Skeletal muscle cell (primary cell): ENCODE measurements at regions not wholly inside any gene's neighbourhood (a gene's known extent, or its start where the extent isn't known, plus 50 kb on each side); places are given as distances from the start of the nearest gene placed in this dataset.
A peak's percentile ranks its signal among the peaks of the same experiment; 100 is the strongest.

Source experiments
- DNase-seq: peaks from one replicate; pipeline ENCODE4 v3.0.0-alpha.2; 2010; ENCODE audit warnings: low read depth
- H3K4me3 ChIP-seq: 2 replicates; pipeline ENCODE4 v1.5.1; 2011; ENCODE audit warnings: low read depth, mild to moderate bottlenecking, control low read depth, low read length, moderate library complexity

GRCh38 chr10:128528781-128529180 is 402.6 kb upstream of the MKI67 start:
- DNase-seq = no peak
- H3K4me3 ChIP-seq = no peak overlapping the region

GRCh38 chr10:128529225-128529624 is 403.0 kb upstream of the MKI67 start:
- DNase-seq = no peak
- H3K4me3 ChIP-seq = no peak overlapping the region

GRCh38 chr10:128530301-128530700 is 404.1 kb upstream of the MKI67 start:
- no peak overlapping the region for H3K4me3 ChIP-seq
- DNase-seq = no peak

GRCh38 chr10:128530946-128531345 is 404.7 kb upstream of the MKI67 start:
- no peak for DNase-seq
- H3K4me3 ChIP-seq = no peak overlapping the region

DNA sequence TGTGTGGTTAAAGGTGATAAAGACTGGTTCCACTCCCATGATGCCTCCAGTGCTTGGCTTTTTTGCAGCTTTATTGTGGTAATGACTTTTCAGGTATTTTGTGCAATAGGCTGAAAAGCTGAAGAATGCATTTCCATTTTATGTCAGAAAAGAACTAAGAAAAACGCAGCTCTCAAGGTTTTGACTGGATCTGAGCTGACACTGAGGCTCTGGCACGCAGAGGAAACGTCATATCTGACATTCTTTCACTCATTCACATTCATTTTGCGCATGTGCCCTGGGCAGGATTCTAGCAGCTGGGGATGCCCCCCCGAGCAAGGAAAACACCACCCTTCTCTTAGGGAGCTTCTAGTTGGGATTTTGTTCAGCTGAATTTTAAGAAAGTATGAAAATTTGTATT is 408.5 kb upstream of the MKI67 start:
- no peak overlapping the region for H3K4me3 ChIP-seq
- no peak for DNase-seq

- DNase-seq = no peak
- no peak overlapping the region for H3K4me3 ChIP-seq
Observed at GRCh38 chr10:128536259-128536658, 410.0 kb upstream of the MKI67 start.

DNA sequence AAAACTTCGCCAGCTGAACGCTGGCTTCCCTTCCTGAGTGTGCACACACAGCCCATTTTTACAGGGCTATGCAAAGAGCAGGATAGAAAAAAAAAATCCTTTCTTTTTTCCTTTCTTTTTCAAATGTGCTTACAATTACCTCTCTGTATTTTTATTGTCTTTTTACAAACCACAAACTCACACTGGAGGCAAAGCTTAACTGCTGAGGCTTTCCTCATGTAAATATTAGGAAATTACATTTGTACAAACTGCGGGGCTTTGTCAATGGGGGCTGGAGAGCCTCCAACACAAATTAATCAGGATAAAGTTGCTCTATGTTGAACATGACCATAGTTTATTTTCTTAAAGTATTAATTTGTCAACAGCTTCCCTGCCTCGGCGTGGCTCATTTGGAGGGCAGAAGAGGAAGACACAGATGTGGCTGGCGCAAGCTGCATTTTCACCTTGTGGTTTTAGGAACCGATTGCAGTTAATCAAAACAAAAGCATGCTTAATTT is 411.7 kb upstream of the MKI67 start:
- H3K4me3 ChIP-seq = no peak overlapping the region
- no peak for DNase-seq

GRCh38 chr10:128538671-128539070 is 412.4 kb upstream of the MKI67 start:
- H3K4me3 ChIP-seq = no peak overlapping the region
- DNase-seq = no peak

DNA sequence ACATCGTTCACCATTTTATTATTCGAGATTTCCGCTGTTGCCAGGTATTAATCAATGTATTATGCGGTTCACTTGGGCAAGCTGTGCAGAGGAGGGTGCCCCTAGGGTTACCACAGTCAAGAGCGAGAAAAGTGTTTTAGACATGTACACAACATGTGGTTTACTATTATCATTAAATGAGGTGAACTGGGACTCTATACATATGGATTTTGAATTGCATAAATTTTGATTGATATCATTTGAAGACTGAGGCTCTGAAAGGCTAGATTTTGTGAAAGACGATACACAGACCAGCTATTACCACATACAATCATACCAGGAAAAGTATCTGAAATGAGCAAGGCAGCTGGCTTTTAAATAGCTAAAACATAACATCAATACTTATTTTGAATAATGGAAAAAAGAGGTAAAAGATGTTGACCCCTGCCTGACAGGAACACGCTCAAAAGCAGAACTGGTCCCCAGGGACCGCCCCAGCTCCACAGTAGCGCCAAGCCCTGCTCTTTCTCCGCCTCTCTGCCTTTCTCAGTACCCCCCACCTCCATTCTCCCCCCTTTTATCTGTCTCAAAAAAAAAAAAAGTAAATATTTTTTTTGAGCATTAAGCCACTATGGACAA is 413.4 kb upstream of the MKI67 start:
- DNase-seq = no peak
- no peak overlapping the region for H3K4me3 ChIP-seq

GRCh38 chr10:128540128-128540762 is 414.0 kb upstream of the MKI67 start:
- H3K4me3 ChIP-seq = no peak overlapping the region
- no peak for DNase-seq

- DNase-seq = no peak
- peak overlapping the region; percentile 33 for H3K4me3 ChIP-seq
Observed at GRCh38 chr10:128540781-128541761, 414.8 kb upstream of the MKI67 start.

GRCh38 chr10:128541926-128542475 is 415.8 kb upstream of the MKI67 start:
- no peak for DNase-seq

DNA sequence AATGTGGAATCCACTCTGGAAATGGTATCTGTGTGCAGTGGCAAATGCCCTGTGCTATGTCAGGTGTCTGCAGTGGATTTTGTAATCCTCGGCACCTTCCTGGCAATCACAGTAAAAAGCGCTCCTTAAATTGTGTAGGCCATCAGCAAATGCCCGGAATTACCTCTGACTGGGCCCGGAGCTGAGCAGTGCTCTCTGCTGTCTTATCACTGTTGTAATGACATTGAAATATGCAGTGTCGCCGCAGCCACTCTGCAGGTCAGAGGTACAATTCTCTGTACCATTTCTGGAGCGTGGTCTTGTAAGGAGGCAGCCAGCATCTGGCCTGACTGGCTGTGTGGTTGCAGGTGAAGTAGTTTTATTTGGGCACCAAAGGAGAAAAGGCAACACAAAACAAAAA is 416.4 kb upstream of the MKI67 start:
- DNase-seq = no peak
- no peak overlapping the region for H3K4me3 ChIP-seq

More at GRCh38 chr10:128541926-128542475, 415.8 kb upstream of the MKI67 start:
- H3K4me3 ChIP-seq = no peak overlapping the region

DNA sequence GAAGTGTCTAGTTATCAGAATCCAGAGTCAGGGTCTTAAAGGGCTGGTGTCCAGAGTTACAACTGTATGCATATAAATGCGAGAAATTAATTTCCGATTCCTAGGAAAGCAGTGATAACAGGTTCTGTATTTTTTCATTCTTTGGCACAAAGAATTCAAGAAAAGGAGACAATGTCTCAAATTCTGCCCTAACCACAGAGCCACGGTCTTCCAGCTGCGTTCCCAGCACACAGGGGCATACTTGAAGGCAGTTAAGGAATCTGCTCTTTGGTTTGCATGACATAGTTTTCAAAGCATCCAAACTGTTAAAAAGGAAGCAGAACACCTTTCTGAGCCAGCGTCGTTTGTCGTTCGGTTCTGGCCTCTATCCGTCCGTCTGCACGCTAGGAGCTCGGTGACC is 416.9 kb upstream of the MKI67 start:
- no peak overlapping the region for H3K4me3 ChIP-seq
- no peak for DNase-seq

DNA sequence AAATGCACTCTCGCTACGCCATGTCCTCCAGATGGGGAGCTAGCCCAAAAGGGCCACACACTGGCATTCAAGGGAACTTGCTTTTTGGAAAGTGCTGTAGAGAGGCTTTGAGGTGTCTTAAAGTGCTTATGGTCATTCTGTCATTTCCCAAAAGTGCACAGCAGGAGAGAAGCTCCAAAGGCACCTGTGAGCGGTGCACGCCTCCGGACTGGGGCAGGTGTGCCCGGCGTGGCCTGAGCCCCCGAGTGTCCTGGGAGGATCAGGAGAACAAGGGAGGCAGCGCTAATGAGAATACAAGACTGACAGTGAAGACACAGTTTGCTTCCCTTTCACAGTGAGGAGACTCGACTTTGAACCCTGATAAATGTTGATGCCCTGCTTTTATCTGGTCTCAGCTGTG is 419.0 kb upstream of the MKI67 start:
- H3K4me3 ChIP-seq = no peak overlapping the region
- no peak for DNase-seq

DNA sequence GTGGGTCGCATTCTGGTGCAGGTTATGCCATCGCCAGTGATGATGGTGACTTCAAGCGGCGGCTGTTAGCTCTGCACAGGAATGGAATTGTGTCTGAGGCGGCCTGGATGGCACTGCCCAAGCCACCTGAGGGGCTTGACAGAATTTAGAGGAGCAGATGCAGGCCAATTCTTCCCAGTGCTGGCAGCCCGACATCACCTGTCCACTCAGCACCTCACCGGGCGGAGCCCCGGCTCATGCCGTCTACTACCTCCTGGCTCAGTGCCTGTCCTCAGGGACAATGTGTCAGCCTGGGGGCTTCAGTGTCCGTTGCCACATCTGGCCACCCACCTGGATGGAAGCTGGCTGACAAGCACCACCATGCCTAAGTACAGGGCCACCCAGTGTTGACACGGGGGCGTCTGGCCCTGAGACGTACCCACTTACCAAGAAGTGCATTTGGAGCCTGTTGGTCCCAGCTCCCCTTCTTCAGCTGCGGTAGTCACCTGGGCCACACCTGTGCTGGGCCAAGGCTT is 420.5 kb upstream of the MKI67 start:
- H3K4me3 ChIP-seq = no peak overlapping the region
- no peak for DNase-seq

DNA sequence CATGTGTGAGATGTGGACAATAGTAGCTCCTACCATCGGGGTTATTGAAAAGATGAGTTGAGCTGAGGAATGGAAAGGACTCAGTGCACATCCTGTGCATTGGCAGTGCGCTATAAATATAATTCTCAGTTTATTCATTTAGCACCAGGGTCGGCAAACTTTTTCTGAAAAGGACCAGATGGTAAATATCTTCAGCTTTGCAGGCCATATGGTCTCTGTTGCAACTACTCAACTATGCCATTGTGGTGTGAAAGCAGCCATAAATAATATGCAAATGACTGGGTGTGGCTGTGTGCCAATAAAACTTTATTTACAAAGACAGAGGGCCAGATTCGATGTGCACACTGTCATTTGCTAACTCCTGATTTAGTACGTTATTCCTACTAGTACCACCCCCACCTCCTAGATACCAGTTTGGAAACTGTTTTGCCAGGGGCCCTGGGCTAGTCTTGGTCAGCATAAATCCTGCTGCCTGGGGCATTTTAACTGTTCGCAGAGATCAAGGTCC is 422.9 kb upstream of the MKI67 start:
- H3K4me3 ChIP-seq = no peak overlapping the region
- DNase-seq = no peak

DNA sequence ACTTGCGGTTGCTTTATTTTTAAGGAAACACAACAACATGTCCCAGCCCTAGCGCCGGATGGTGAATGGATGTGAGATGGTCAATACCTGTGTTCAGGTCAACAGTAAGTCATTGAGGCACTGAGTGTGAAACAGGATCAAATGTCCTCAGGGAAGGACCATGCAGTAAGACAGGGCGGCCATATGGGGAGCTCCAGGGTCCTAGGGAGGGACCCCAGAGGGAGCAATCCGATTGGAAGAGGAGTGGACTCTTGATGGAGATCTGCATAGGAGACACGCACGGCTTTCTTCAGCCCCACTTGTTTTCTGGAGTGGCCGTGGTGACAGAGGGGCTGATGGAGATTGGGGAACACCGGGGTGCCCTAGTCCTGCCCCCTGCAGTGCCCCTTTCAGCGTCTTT is 423.8 kb upstream of the MKI67 start:
- no peak overlapping the region for H3K4me3 ChIP-seq
- DNase-seq = no peak

GRCh38 chr10:128551475-128551874 is 425.3 kb upstream of the MKI67 start:
- DNase-seq = no peak
- no peak overlapping the region for H3K4me3 ChIP-seq

GRCh38 chr10:128553755-128554154 is 427.5 kb upstream of the MKI67 start:
- DNase-seq = no peak
- H3K4me3 ChIP-seq = no peak overlapping the region
